SK-N-SH (cell line): ENCODE measurements at regions not wholly inside any gene's neighbourhood (a gene's known extent, or its start where the extent isn't known, plus 50 kb on each side); places are given as distances from the start of the nearest gene placed in this dataset.

Experiments used
- CTCF ChIA-PET: fragments of 300-600, 350-600 bp; formaldehyde crosslinking; extraction: SDS; loops from one replicate; lab custom pipeline; 2021; lab: Yijun Ruan, JAX
- POLR2A ChIA-PET: fragments of 350-600 bp; sonication (Branson Sonifier 250); formaldehyde crosslinking; extraction: SDS; loops from one replicate; lab custom pipeline; 2020; ENCODE audit warnings: antibody characterized with exemption, inconsistent platforms; lab: Yijun Ruan, JAX
- DNase-seq: peaks from one replicate; pipeline ENCODE4 v3.0.0; 2012
- H2AFZ ChIP-seq: fragments of 200-600 bp; sonication (generic); 2 replicates; pipeline ENCODE4 v1.8.1; 2016; ENCODE audit warnings: antibody characterized with exemption, mild to moderate bottlenecking, low read depth
- H3F3A ChIP-seq: fragments of 200-600 bp; sonication (generic); replicated peaks from 2 replicates; pipeline ENCODE3; 2016; ENCODE audit warnings: antibody characterized with exemption, mild to moderate bottlenecking; ENCODE audit not compliant: insufficient read depth
- H3K27ac ChIP-seq, 2 experiments: fragments of 200-500 bp in 1 of 2; fragments of 200-600 bp in 1 of 2; sonication (Bioruptor generic) in 1 of 2; sonication (generic), shearing (Covaris generic) in 1 of 2; 2 replicates each; pipeline versions ENCODE4 v1.5.1 to v1.6.1; 2014 to 2016; ENCODE audit warnings: low read depth in 2 of 2, inconsistent platforms in 1 of 2, low read length in 1 of 2, mild to moderate bottlenecking in 1 of 2, mixed read lengths in 1 of 2
- H3K27me3 ChIP-seq: fragments of 200-600 bp; sonication (generic), shearing (Covaris generic); 2 replicates; pipeline ENCODE4 v1.6.1; 2016; ENCODE audit warnings: mixed run types; ENCODE audit not compliant: insufficient read depth
- H3K36me3 ChIP-seq, 2 experiments: fragments of 200-500 bp in 1 of 2; fragments of 200-600 bp in 1 of 2; sonication (Bioruptor generic) in 1 of 2; sonication (generic) in 1 of 2; replicated peaks in 1 of 2; 2 replicates each; pipeline versions ENCODE3 to v1.5.1; 2014 to 2016; ENCODE audit warnings: low read length in 1 of 2, mild to moderate bottlenecking in 1 of 2; ENCODE audit not compliant: insufficient read depth in 2 of 2, control insufficient read depth in 1 of 2
- H3K4me1 ChIP-seq, 2 experiments: fragments of 200-500 bp in 1 of 2; fragments of 200-600 bp in 1 of 2; sonication (Bioruptor generic) in 1 of 2; sonication (generic), shearing (Covaris generic) in 1 of 2; 2 replicates each; pipeline versions ENCODE4 v1.5.1 to v1.6.1; 2014 to 2016; ENCODE audit warnings: low read depth in 1 of 2, low read length in 1 of 2, mixed run types in 1 of 2; ENCODE audit not compliant: insufficient read depth in 2 of 2, control insufficient read depth in 1 of 2
- H3K4me2 ChIP-seq: fragments of 200-600 bp; sonication (generic), shearing (Covaris generic); 2 replicates; pipeline ENCODE4 v1.6.1; 2017; ENCODE audit warnings: mixed run types
- H3K4me3 ChIP-seq, 2 experiments: fragments of 200-500 bp in 1 of 2; fragments of 200-600 bp in 1 of 2; sonication (Bioruptor generic) in 1 of 2; sonication (generic), shearing (Covaris generic) in 1 of 2; 2 replicates each; pipeline versions ENCODE4 v1.5.1 to v1.8.1; 2014 to 2016; ENCODE audit warnings: low read depth in 2 of 2, inconsistent platforms in 1 of 2, low read length in 1 of 2, mild to moderate bottlenecking in 1 of 2, mixed read lengths in 1 of 2, moderate library complexity in 1 of 2
- H3K79me2 ChIP-seq: fragments of 200-600 bp; sonication (generic); 2 replicates; pipeline ENCODE4 v1.8.1; 2017; ENCODE audit warnings: mild to moderate bottlenecking; ENCODE audit not compliant: insufficient read depth
- H3K9ac ChIP-seq: fragments of 200-600 bp; sonication (generic); 2 replicates; pipeline ENCODE4 v1.6.1; 2017; ENCODE audit warnings: mixed run types
- H3K9me2 ChIP-seq: fragments of 200-600 bp; sonication (generic); 2 replicates; pipeline ENCODE4 v1.6.1; 2017; ENCODE audit warnings: mixed run types
- H3K9me3 ChIP-seq: fragments of 200-600 bp; sonication (generic); 2 replicates; pipeline ENCODE4 v1.6.1; 2017; ENCODE audit warnings: mixed run types, mild to moderate bottlenecking, moderate library complexity
- H4K20me1 ChIP-seq: fragments of 200-600 bp; sonication (generic); 2 replicates; pipeline ENCODE4 v1.6.1; 2017; ENCODE audit warnings: mild to moderate bottlenecking, mixed run types; ENCODE audit not compliant: insufficient read depth
- ELF1 ChIP-seq: IDR thresholded peaks from 2 replicates; pipeline ENCODE4 v1.4.0; 2012
- EP300 ChIP-seq, 2 experiments: IDR thresholded peaks; 2 replicates each; pipeline versions ENCODE4 v1.4.0 to v1.6.1; 2012; ENCODE audit warnings: borderline replicate concordance in 1 of 2, low read depth in 1 of 2, low read length in 1 of 2
- EZH2phosphoT487 ChIP-seq: fragments of 200-600 bp; sonication (generic); IDR thresholded peaks from 2 replicates; pipeline ENCODE4 v1.6.1; 2017; ENCODE audit warnings: low read depth, mixed run types, mild to moderate bottlenecking, antibody characterized with exemption, moderate library complexity, borderline replicate concordance
- FOSL2 ChIP-seq: IDR thresholded peaks from 2 replicates; pipeline ENCODE4 v1.4.0; 2012; ENCODE audit warnings: low read depth, mild to moderate bottlenecking, moderate library complexity, borderline replicate concordance
- FOXM1 ChIP-seq: IDR thresholded peaks from 2 replicates; pipeline ENCODE4 v1.4.0; 2012; ENCODE audit warnings: low read depth, mild to moderate bottlenecking
- GATA2 ChIP-seq: sonication (generic); formaldehyde crosslinking; IDR thresholded peaks from 2 replicates; pipeline ENCODE4 v1.5.0; 2020; ENCODE audit warnings: mild to moderate bottlenecking, missing genetic modification reagents
- IRF3 ChIP-seq: fragments of 150-350 bp; IDR thresholded peaks from 2 replicates; pipeline ENCODE4 v1.6.1; 2016; ENCODE audit warnings: mild to moderate bottlenecking, low read depth, low read length
- JUND ChIP-seq: IDR thresholded peaks from 2 replicates; pipeline ENCODE4 v1.4.0; 2012
- MAX ChIP-seq: IDR thresholded peaks from 2 replicates; pipeline ENCODE4 v1.4.0; 2012; ENCODE audit warnings: low read depth
- MEF2A ChIP-seq: IDR thresholded peaks from 2 replicates; pipeline ENCODE4 v1.4.0; 2012; ENCODE audit warnings: low read depth, borderline replicate concordance
- MXI1 ChIP-seq: IDR thresholded peaks from 2 replicates; pipeline ENCODE4 v1.6.1; 2012; ENCODE audit warnings: mild to moderate bottlenecking, low read depth, low read length, improper control_type of control experiment
- REST ChIP-seq: IDR thresholded peaks from 2 replicates; pipeline ENCODE4 v1.6.1; 2012; ENCODE audit warnings: mild to moderate bottlenecking, low read depth, low read length, moderate library complexity
- RFX5 ChIP-seq: IDR thresholded peaks from 2 replicates; pipeline ENCODE4 v1.6.1; 2012; ENCODE audit warnings: mild to moderate bottlenecking, improper control_type of control experiment, low read length
- RXRA ChIP-seq: IDR thresholded peaks from 2 replicates; pipeline ENCODE4 v1.4.0; 2012; ENCODE audit warnings: low read depth, mild to moderate bottlenecking, borderline replicate concordance
- TAF1 ChIP-seq: IDR thresholded peaks from 2 replicates; pipeline ENCODE4 v1.6.1; 2012; ENCODE audit warnings: low read depth, mild to moderate bottlenecking, low read length, moderate library complexity, borderline replicate concordance
- TEAD4 ChIP-seq: IDR thresholded peaks from 2 replicates; pipeline ENCODE4 v1.4.0; 2012; ENCODE audit warnings: mild to moderate bottlenecking, borderline replicate concordance; ENCODE audit not compliant: insufficient read depth
- USF2 ChIP-seq: fragments of 150-350 bp; IDR thresholded peaks from 2 replicates; pipeline ENCODE4 v1.6.1; 2017; ENCODE audit warnings: antibody characterized with exemption, low read length, low read depth, borderline replicate concordance
- YY1 ChIP-seq: IDR thresholded peaks from 2 replicates; pipeline ENCODE4 v1.4.0; 2012; ENCODE audit warnings: low read depth, mild to moderate bottlenecking
- ZBTB33 ChIP-seq: IDR thresholded peaks from 2 replicates; pipeline ENCODE4 v1.4.0; 2012; ENCODE audit warnings: low read depth, borderline replicate concordance
- WGBS: methylation state at CpG from one replicate; pipeline ENCODE4 v1.1.6; 2017; ENCODE audit warnings: low lambda C conversion rate; 5-methylcytosine and 5-hydroxymethylcytosine counted together

GRCh38 chr20:47427746-47428145, 71.2 kb upstream of the ZMYND8 start:
- Histone ChIP-seq H3K9me2 (no peaks in the 10 kb centered on the region), H3F3A (peaks cover 2% of the 10 kb centered on the region), H3K4me1 (no peaks in the 10 kb centered on the region), H3K4me2 (no peak overlapping the region), H3K9me3 (no peaks in the 10 kb centered on the region), H3K36me3 (no peaks in the 10 kb centered on the region), H3K4me3 (no peak overlapping the region), H3K9ac (no peak overlapping the region), H3K27ac (no peak overlapping the region), H4K20me1 (no peaks in the 10 kb centered on the region), H2AFZ (no peak overlapping the region), H3K27me3 (no peaks in the 10 kb centered on the region), H3K79me2 (no peaks in the 10 kb centered on the region)
- no peak for TF ChIP-seq MAX
- no peak for TF ChIP-seq EZH2phosphoT487
- TF ChIP-seq IRF3 = no peak
- TF ChIP-seq USF2 = no peak
- no peak for TF ChIP-seq ELF1
- TF ChIP-seq ZBTB33 = no peak
- TF ChIP-seq RFX5 = no peak
- no peak for TF ChIP-seq TEAD4
- no peak for TF ChIP-seq RXRA
- TF ChIP-seq FOSL2 = no peak
- TF ChIP-seq GATA2 (CRISPR knock-in tag) = no peak
- TF ChIP-seq MXI1 = no peak
- no peak for TF ChIP-seq MEF2A
- TF ChIP-seq EP300 (IDR thresholded peaks at IDR 0.05; ENCODE audit: borderline replicate concordance in 1 of 2, low read depth in 1 of 2, low read length in 1 of 2) = no peak
- no peak for TF ChIP-seq REST
- TF ChIP-seq FOXM1 = no peak
- no peak for TF ChIP-seq YY1
- no peak for TF ChIP-seq TAF1
- no peak for TF ChIP-seq JUND
- no peak for DNase-seq
- ChIA-PET POLR2A (no interaction called here), CTCF (interaction anchor here (0.6 kb wide), 1 partner anchor 1193 kb away, joined by 3 read pairs; no protein-coding TSS in a partner anchor)
- WGBS = 82% methylated on average over 4 of the region's 4 CpGs
